HCT116 (cell line): ENCODE measurements at regions not wholly inside any gene's neighbourhood (a gene's known extent, or its start where the extent isn't known, plus 50 kb on each side); places are given as distances from the start of the nearest gene placed in this dataset.

Source experiments
- ATAC-seq: fragments of 200-7000 bp; cut with Tn5 transposase; 2 replicates; pipeline ENCODE4 v1.9.1; 2020; ENCODE audit warnings: mild to moderate bottlenecking, moderate library complexity
- BruUV-seq: library from RNA; stranded (reverse); fragments of 400-500 nt; replicated peaks from 2 replicates; lab custom pipeline; 2021; lab: Mats Ljungman, UMichigan
- CTCF ChIA-PET: fragments of 300-600 bp; sonication (Branson Sonifier 250); formaldehyde crosslinking; loops from one replicate; lab custom pipeline; 2021; ENCODE audit warnings: antibody characterized with exemption; lab: Charles Lee
- POLR2A ChIA-PET: fragments of 300-600, 350-600 bp; sonication (Branson Sonifier 250); formaldehyde crosslinking; loops from one replicate; lab custom pipeline; 2021; ENCODE audit warnings: antibody characterized with exemption; lab: Charles Lee
- RAD21 ChIA-PET, 2 experiments: fragments of 300-600 bp; sonication (Branson Sonifier 250); formaldehyde crosslinking; loops; one replicate each; lab custom pipeline; 2023; ENCODE audit warnings: low total read pairs in 2 of 2; ENCODE audit not compliant: uncharacterized antibody in 2 of 2, unreplicated experiment in 2 of 2, low non-redundant PET in 1 of 2; lab: Charles Lee
- DNase-seq: peaks from one replicate; pipeline ENCODE4 v3.0.0-alpha.2; 2010; ENCODE audit warnings: low read depth, low spot score
- H2AFZ ChIP-seq: fragments of 200-600 bp; shearing (Covaris generic), sonication (generic); 2 replicates; pipeline ENCODE4 v1.6.1; 2017; ENCODE audit warnings: low read depth, mixed run types, mixed read lengths, antibody characterized with exemption, low read length; ENCODE audit not compliant: poor library complexity, severe bottlenecking
- H3K27ac ChIP-seq: 2 replicates; pipeline ENCODE4 v1.5.1; 2012; ENCODE audit warnings: low read depth, low read length
- H3K27me3 ChIP-seq: fragments of 200-600 bp; sonication (generic); 2 replicates; pipeline ENCODE4 v1.6.1; 2016; ENCODE audit warnings: mixed run types, low read length, mixed read lengths; ENCODE audit not compliant: insufficient read depth
- H3K36me3 ChIP-seq, 2 experiments: fragments of 200-500 bp in 1 of 2; fragments of 200-600 bp in 1 of 2; sonication (Bioruptor generic) in 1 of 2; sonication (generic) in 1 of 2; 2 replicates each; pipeline versions ENCODE4 v1.5.1 to v1.6.1; 2014 to 2016; ENCODE audit warnings: low read length in 2 of 2, inconsistent platforms in 1 of 2, mixed read lengths in 1 of 2, mixed run types in 1 of 2; ENCODE audit not compliant: insufficient read depth in 2 of 2, control insufficient read depth in 1 of 2
- H3K4me1 ChIP-seq, 2 experiments: fragments of 200-600 bp in 1 of 2; sonication (generic) in 1 of 2; 2 replicates each; pipeline versions ENCODE4 v1.5.1 to v1.6.1; 2012 to 2017; ENCODE audit warnings: low read length in 2 of 2, inconsistent platforms in 1 of 2, mild to moderate bottlenecking in 1 of 2, mixed read lengths in 1 of 2, mixed run types in 1 of 2, moderate library complexity in 1 of 2; ENCODE audit not compliant: insufficient read depth in 2 of 2, control insufficient read depth in 1 of 2
- H3K4me2 ChIP-seq: fragments of 200-600 bp; sonication (generic); 2 replicates; pipeline ENCODE4 v1.6.1; 2017; ENCODE audit warnings: mixed run types, low read length, mixed read lengths
- H3K4me3 ChIP-seq, 2 experiments: fragments of 200-600 bp in 1 of 2; sonication (generic) in 1 of 2; replicated peaks in 1 of 2; 2 replicates each; pipeline ENCODE4 v1.5.1; 2011 to 2016; ENCODE audit warnings: low read length in 2 of 2, control low read depth in 1 of 2, low read depth in 1 of 2, mild to moderate bottlenecking in 1 of 2, mixed read lengths in 1 of 2, mixed run types in 1 of 2
- H3K79me2 ChIP-seq: fragments of 200-600 bp; sonication (generic); 2 replicates; pipeline ENCODE4 v1.6.1; 2017; ENCODE audit warnings: mild to moderate bottlenecking, mixed run types, low read length, moderate library complexity, mixed read lengths; ENCODE audit not compliant: insufficient read depth
- H3K9ac ChIP-seq: fragments of 200-600 bp; sonication (generic); 2 replicates; pipeline ENCODE4 v1.6.1; 2016; ENCODE audit warnings: low read length, mixed read lengths
- H3K9me2 ChIP-seq: fragments of 200-600 bp; sonication (generic), shearing (Covaris generic); 2 replicates; pipeline ENCODE4 v1.6.1; 2017; ENCODE audit warnings: mixed run types, mild to moderate bottlenecking, moderate library complexity; ENCODE audit not compliant: insufficient read depth
- H3K9me3 ChIP-seq, 2 experiments: fragments of 200-500 bp in 1 of 2; fragments of 200-600 bp in 1 of 2; sonication (Bioruptor generic) in 1 of 2; sonication (generic) in 1 of 2; 2 replicates each; pipeline ENCODE4 v1.6.1; 2014 to 2017; ENCODE audit warnings: low read length in 2 of 2, mixed read lengths in 2 of 2, inconsistent platforms in 1 of 2, low read depth in 1 of 2, mild to moderate bottlenecking in 1 of 2, mixed run types in 1 of 2, moderate library complexity in 1 of 2; ENCODE audit not compliant: control insufficient read depth in 1 of 2, insufficient read depth in 1 of 2
- H4K20me1 ChIP-seq: fragments of 200-600 bp; sonication (generic), shearing (Covaris generic); 2 replicates; pipeline ENCODE4 v1.6.1; 2017; ENCODE audit warnings: mixed run types, mild to moderate bottlenecking, moderate library complexity; ENCODE audit not compliant: insufficient read depth
- ATF3 ChIP-seq: IDR thresholded peaks from 2 replicates; pipeline ENCODE4 v1.6.1; 2012
- CBX3 ChIP-seq: IDR thresholded peaks from 2 replicates; pipeline ENCODE4 v1.6.1; 2012; ENCODE audit warnings: low read depth
- CEBPB ChIP-seq: IDR thresholded peaks from 2 replicates; pipeline ENCODE4 v1.6.1; 2012; ENCODE audit warnings: low read depth
- CTCF ChIP-seq, 3 experiments: fragments of 200-600 bp in 1 of 3; sonication (generic) in 1 of 3; IDR thresholded peaks in 2 of 3; conservative IDR thresholded peaks in 1 of 3; 2 replicates each; pipeline ENCODE4 v1.5.1; 2012 to 2017; ENCODE audit warnings: low read depth in 2 of 3, low read length in 2 of 3, antibody characterized with exemption in 1 of 3, borderline replicate concordance in 1 of 3, control low read depth in 1 of 3, mild to moderate bottlenecking in 1 of 3, mixed read lengths in 1 of 3, mixed run types in 1 of 3, moderate library complexity in 1 of 3; ENCODE audit not compliant: insufficient read depth in 1 of 3
- EGR1 ChIP-seq: IDR thresholded peaks from 2 replicates; pipeline ENCODE4 v1.6.1; 2012; ENCODE audit warnings: low read depth
- ELF1 ChIP-seq: IDR thresholded peaks from 2 replicates; pipeline ENCODE4 v1.6.1; 2012; ENCODE audit warnings: low read depth, borderline replicate concordance
- EZH2 ChIP-seq: fragments of 200-600 bp; sonication (generic); IDR thresholded peaks from 2 replicates; pipeline ENCODE4 v1.6.1; 2017; ENCODE audit warnings: antibody characterized with exemption, mixed run types
- EZH2phosphoT487 ChIP-seq: fragments of 200-600 bp; IDR thresholded peaks from 2 replicates; pipeline ENCODE4 v1.6.1; 2018; ENCODE audit warnings: antibody characterized with exemption, borderline replicate concordance
- FOSL1 ChIP-seq: IDR thresholded peaks from 2 replicates; pipeline ENCODE4 v1.6.1; 2012; ENCODE audit warnings: low read depth
- JUND ChIP-seq: IDR thresholded peaks from 2 replicates; pipeline ENCODE4 v1.6.1; 2012
- POLR2A ChIP-seq: IDR thresholded peaks from 2 replicates; pipeline ENCODE4 v1.7.0; 2011; ENCODE audit warnings: borderline replicate concordance; ENCODE audit not compliant: insufficient read depth, insufficient read length; ENCODE audit errors: extremely low read depth
- POLR2AphosphoS5 ChIP-seq: IDR thresholded peaks from 2 replicates; pipeline ENCODE4 v1.6.1; 2011; ENCODE audit warnings: mild to moderate bottlenecking, low read depth, low read length, moderate library complexity
- RAD21 ChIP-seq: IDR thresholded peaks from 2 replicates; pipeline ENCODE4 v1.6.1; 2012; ENCODE audit warnings: low read depth, mild to moderate bottlenecking
- SIN3A ChIP-seq: IDR thresholded peaks from 2 replicates; pipeline ENCODE4 v1.6.1; 2012; ENCODE audit warnings: low read depth
- TCF7L2 ChIP-seq: IDR thresholded peaks from 2 replicates; pipeline ENCODE4 v1.7.0; 2011; ENCODE audit warnings: borderline replicate concordance, inconsistent platforms; ENCODE audit not compliant: insufficient read depth, insufficient read length; ENCODE audit errors: extremely low read depth
- YY1 ChIP-seq: IDR thresholded peaks from 2 replicates; pipeline ENCODE4 v1.6.1; 2011; ENCODE audit warnings: low read length, low read depth, moderate library complexity, mild to moderate bottlenecking; ENCODE audit not compliant: insufficient replicate concordance; ENCODE audit errors: extremely low read depth
- ZBTB33 ChIP-seq: IDR thresholded peaks from 2 replicates; pipeline ENCODE4 v1.6.1; 2011; ENCODE audit warnings: mild to moderate bottlenecking, low read length, moderate library complexity; ENCODE audit not compliant: insufficient replicate concordance; ENCODE audit errors: extremely low read depth
- ZFX ChIP-seq: fragments of 450-650 bp; IDR thresholded peaks from 2 replicates; pipeline ENCODE4 v1.6.1; 2017
- ZNF274 ChIP-seq: fragments of 200-500 bp; sonication (Bioruptor generic); IDR thresholded peaks from 2 replicates; pipeline ENCODE4 v1.6.1; 2014; ENCODE audit warnings: mild to moderate bottlenecking, low read depth, low read length, inconsistent platforms
- intact Hi-C: fragments of 100-400 bp; cut with micrococcal nuclease; formaldehyde crosslinking; loops from 2 replicates; pipeline ENCODE4 v1.10.0; 2022
- TF ChIP-seq, protein P1 (sequence below): IDR thresholded peaks from 2 replicates; pipeline ENCODE4 v1.6.1; 2012; ENCODE audit warnings: low read depth

DNA sequence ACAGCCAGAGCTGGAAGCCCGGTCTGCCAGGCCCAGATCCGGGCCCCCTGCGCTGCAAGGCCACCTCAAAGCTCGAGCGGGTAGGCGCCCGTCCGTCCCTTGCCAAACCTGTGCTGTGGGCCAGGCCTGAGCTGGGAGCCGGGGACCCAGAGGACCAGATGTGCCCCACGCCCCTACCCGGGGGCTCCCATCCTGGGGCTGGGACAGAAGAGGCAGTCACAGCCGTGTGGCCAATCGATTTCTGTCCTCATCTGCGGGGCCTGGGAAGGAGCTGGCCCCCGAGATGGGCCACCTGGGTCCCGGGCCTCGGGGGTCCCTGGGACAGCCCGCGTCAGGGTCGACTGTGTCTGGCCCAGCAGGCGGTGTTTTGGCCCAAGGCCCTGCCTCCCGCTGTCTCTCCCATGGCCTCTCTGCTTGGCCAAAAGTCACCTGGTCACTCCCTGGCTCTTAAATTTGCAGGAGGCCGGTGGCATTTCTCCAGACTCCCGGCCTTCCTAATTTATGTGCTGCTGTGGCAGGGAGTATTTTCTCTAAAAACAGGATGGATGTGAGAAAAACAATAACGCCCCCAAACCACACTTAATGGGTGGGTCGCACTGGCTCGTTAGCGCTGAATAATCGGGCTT lies 63.8 kb downstream of the UNCX start:
- Histone ChIP-seq H3K9ac (no peak overlapping the region), H4K20me1 (no peaks in the 10 kb centered on the region)
- no peak for ATAC-seq
- TF ChIP-seq ATF3 = no peak
- TF ChIP-seq EZH2 = no peak
- TF ChIP-seq SIN3A = no peak
- TF ChIP-seq FOSL1 = no peak
- no peak for TF ChIP-seq CEBPB
- no peak for TF ChIP-seq ZFX
- no peak for TF ChIP-seq ZBTB33
- TF ChIP-seq CBX3 = no peak
- TF ChIP-seq TCF7L2 = no peak
- TF ChIP-seq YY1 = no peak
- no peak for TF ChIP-seq POLR2A
- TF ChIP-seq RAD21 = no peak
- no peak for TF ChIP-seq ZNF274
- TF ChIP-seq EZH2phosphoT487 = no peak
- TF ChIP-seq EGR1 = no peak
- TF ChIP-seq CTCF (IDR thresholded peaks at IDR 0.05 in 2 of 3, conservative IDR thresholded peaks at IDR 0.05 in 1 of 3; ENCODE audit: borderline replicate concordance in 1 of 3, insufficient read depth in 1 of 3, low read depth in 2 of 3, low read length in 2 of 3) = no peak
- TF ChIP-seq, protein P1, sequence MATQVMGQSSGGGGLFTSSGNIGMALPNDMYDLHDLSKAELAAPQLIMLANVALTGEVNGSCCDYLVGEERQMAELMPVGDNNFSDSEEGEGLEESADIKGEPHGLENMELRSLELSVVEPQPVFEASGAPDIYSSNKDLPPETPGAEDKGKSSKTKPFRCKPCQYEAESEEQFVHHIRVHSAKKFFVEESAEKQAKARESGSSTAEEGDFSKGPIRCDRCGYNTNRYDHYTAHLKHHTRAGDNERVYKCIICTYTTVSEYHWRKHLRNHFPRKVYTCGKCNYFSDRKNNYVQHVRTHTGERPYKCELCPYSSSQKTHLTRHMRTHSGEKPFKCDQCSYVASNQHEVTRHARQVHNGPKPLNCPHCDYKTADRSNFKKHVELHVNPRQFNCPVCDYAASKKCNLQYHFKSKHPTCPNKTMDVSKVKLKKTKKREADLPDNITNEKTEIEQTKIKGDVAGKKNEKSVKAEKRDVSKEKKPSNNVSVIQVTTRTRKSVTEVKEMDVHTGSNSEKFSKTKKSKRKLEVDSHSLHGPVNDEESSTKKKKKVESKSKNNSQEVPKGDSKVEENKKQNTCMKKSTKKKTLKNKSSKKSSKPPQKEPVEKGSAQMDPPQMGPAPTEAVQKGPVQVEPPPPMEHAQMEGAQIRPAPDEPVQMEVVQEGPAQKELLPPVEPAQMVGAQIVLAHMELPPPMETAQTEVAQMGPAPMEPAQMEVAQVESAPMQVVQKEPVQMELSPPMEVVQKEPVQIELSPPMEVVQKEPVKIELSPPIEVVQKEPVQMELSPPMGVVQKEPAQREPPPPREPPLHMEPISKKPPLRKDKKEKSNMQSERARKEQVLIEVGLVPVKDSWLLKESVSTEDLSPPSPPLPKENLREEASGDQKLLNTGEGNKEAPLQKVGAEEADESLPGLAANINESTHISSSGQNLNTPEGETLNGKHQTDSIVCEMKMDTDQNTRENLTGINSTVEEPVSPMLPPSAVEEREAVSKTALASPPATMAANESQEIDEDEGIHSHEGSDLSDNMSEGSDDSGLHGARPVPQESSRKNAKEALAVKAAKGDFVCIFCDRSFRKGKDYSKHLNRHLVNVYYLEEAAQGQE = no peak
- no peak for TF ChIP-seq JUND
- TF ChIP-seq ELF1 = no peak
- no peak for TF ChIP-seq POLR2AphosphoS5
- TF ChIP-seq, all 23 proteins: peak for 0
- Histone ChIP-seq H3K36me3 (no peaks in the 10 kb centered on the region), H2AFZ (no peak overlapping the region), H3K27me3 (no peaks in the 10 kb centered on the region), H3K9me2 (no peaks in the 10 kb centered on the region), H3K9me3 (no peaks in the 10 kb centered on the region), H3K4me2 (no peak overlapping the region), H3K27ac (no peak overlapping the region), H3K79me2 (no peaks in the 10 kb centered on the region), H3K4me1 (no peaks in the 10 kb centered on the region), H3K4me3 (no peak overlapping the region)
- ChIA-PET RAD21 (no interaction called here), CTCF (no interaction called here), POLR2A (no interaction called here)
- intact Hi-C loops = no loop called here
- no peak for DNase-seq
- BruUV-seq = no TSS peak
